H1 (cell line): ENCODE measurements at regions not wholly inside any gene's neighbourhood (a gene's known extent, or its start where the extent isn't known, plus 50 kb on each side); places are given as distances from the start of the nearest gene placed in this dataset.

Source experiments
- CHD2 ChIP-seq: IDR thresholded peaks from 2 replicates; pipeline ENCODE4 v1.6.1; 2012; ENCODE audit warnings: low read length, improper control_type of control experiment
- CTCF ChIP-seq, 3 experiments: IDR thresholded peaks; 1 replicate in 2 of 3; 2 replicates in 1 of 3; pipeline versions ENCODE4 v1.5.1 to v1.6.1; 2011; ENCODE audit warnings: low read length in 3 of 3, mild to moderate bottlenecking in 3 of 3, inconsistent platforms in 2 of 3, low read depth in 1 of 3, moderate library complexity in 1 of 3; ENCODE audit not compliant: insufficient read depth in 1 of 3; ENCODE audit errors: control extremely low read depth in 1 of 3
- EZH2 ChIP-seq: fragments of 200-600 bp; sonication (generic); IDR thresholded peaks from 2 replicates; pipeline ENCODE4 v1.7.1; 2012; ENCODE audit warnings: low read depth, mild to moderate bottlenecking, moderate library complexity, low read length, inconsistent platforms; ENCODE audit not compliant: severe bottlenecking
- POLR2AphosphoS5 ChIP-seq: IDR thresholded peaks from 2 replicates; pipeline ENCODE4 v1.6.1; 2011; ENCODE audit warnings: low read depth, low read length
- TAF1 ChIP-seq: IDR thresholded peaks from 2 replicates; pipeline ENCODE4 v1.6.1; 2011; ENCODE audit warnings: mild to moderate bottlenecking, low read depth, low read length
- TF ChIP-seq, protein P1 (sequence below): IDR thresholded peaks from 2 replicates; pipeline ENCODE4 v1.6.1; 2012; ENCODE audit warnings: inconsistent platforms

- no peak for TF ChIP-seq EZH2
- TF ChIP-seq TAF1 = no peak
- TF ChIP-seq CTCF (IDR thresholded peaks at IDR 0.05; ENCODE audit: control extremely low read depth in 1 of 3, insufficient read depth in 1 of 3, low read depth in 1 of 3, low read length in 3 of 3) = no peak
- TF ChIP-seq POLR2AphosphoS5 = no peak
- TF ChIP-seq, protein P1, sequence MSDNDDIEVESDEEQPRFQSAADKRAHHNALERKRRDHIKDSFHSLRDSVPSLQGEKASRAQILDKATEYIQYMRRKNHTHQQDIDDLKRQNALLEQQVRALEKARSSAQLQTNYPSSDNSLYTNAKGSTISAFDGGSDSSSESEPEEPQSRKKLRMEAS = no peak
- no peak for TF ChIP-seq CHD2
Observed at GRCh38 chr4:58188316-58188715, 1078.1 kb upstream of the IGFBP7 start.
